GM23248 (cell line): ENCODE measurements at regions not wholly inside any gene's neighbourhood (a gene's known extent, or its start where the extent isn't known, plus 50 kb on each side); places are given as distances from the start of the nearest gene placed in this dataset. TPM values are rescaled to one million over a fixed set of nuclear protein-coding genes. Genes with fewer than 3 reads are reported as not detected.

ENCODE experiments used
- DNase-seq: peaks from one replicate; pipeline ENCODE4 v3.0.0-alpha.2; 2015
- H2AFZ ChIP-seq: fragments of 200-600 bp; sonication (generic); 2 replicates; pipeline ENCODE4 v1.6.1; 2016; ENCODE audit warnings: antibody characterized with exemption
- H3F3A ChIP-seq: fragments of 200-600 bp; sonication (generic); 2 replicates; pipeline ENCODE4 v1.6.1; 2016; ENCODE audit warnings: mild to moderate bottlenecking, antibody characterized with exemption, mixed run types; ENCODE audit not compliant: insufficient read depth
- H3K27ac ChIP-seq: fragments of 200-600 bp; sonication (generic); 2 replicates; pipeline ENCODE4 v1.5.1; 2016; ENCODE audit warnings: mild to moderate bottlenecking
- H3K27me3 ChIP-seq: fragments of 200-600 bp; sonication (generic); replicated peaks from 2 replicates; pipeline ENCODE4 v1.6.1; 2016; ENCODE audit warnings: mild to moderate bottlenecking; ENCODE audit not compliant: insufficient read depth
- H3K36me3 ChIP-seq: fragments of 200-600 bp; sonication (generic); 2 replicates; pipeline ENCODE4 v1.6.1; 2016; ENCODE audit warnings: low read depth, mild to moderate bottlenecking
- H3K4me1 ChIP-seq: fragments of 200-600 bp; sonication (generic); 2 replicates; pipeline ENCODE4 v1.6.1; 2016; ENCODE audit warnings: mild to moderate bottlenecking; ENCODE audit not compliant: insufficient read depth
- H3K4me2 ChIP-seq: fragments of 200-600 bp; sonication (generic); one replicate; pipeline ENCODE4 v1.6.1; 2016; ENCODE audit warnings: mild to moderate bottlenecking; ENCODE audit not compliant: unreplicated experiment
- H3K4me3 ChIP-seq: fragments of 200-600 bp; sonication (generic); 2 replicates; pipeline ENCODE4 v1.5.1; 2016; ENCODE audit warnings: mild to moderate bottlenecking
- H3K79me2 ChIP-seq: fragments of 200-600 bp; sonication (generic); 2 replicates; pipeline ENCODE4 v1.6.1; 2016; ENCODE audit warnings: mild to moderate bottlenecking; ENCODE audit not compliant: insufficient read depth
- H3K9ac ChIP-seq: fragments of 200-600 bp; sonication (generic); 2 replicates; pipeline ENCODE4 v1.6.1; 2016; ENCODE audit warnings: mild to moderate bottlenecking
- H3K9me2 ChIP-seq: fragments of 200-600 bp; sonication (generic); 2 replicates; pipeline ENCODE4 v1.6.1; 2016; ENCODE audit warnings: mixed run types, mild to moderate bottlenecking, moderate library complexity; ENCODE audit not compliant: insufficient read depth
- H3K9me3 ChIP-seq: fragments of 200-600 bp; sonication (generic); one replicate; pipeline ENCODE4 v1.6.1; 2017; ENCODE audit warnings: low read depth
- H4K20me1 ChIP-seq: fragments of 200-600 bp; sonication (generic); 2 replicates; pipeline ENCODE4 v1.6.0; 2016; ENCODE audit not compliant: insufficient read depth
- EZH2 ChIP-seq: fragments of 200-600 bp; sonication (generic); IDR thresholded peaks from 2 replicates; pipeline ENCODE4 v1.6.1; 2018; ENCODE audit warnings: antibody characterized with exemption, mild to moderate bottlenecking; ENCODE audit not compliant: insufficient read depth, poor library complexity, severe bottlenecking
- EZH2phosphoT487 ChIP-seq: fragments of 200-600 bp; sonication (generic); IDR thresholded peaks from 2 replicates; pipeline ENCODE4 v1.6.1; 2018; ENCODE audit warnings: antibody characterized with exemption, moderate library complexity, mild to moderate bottlenecking, low read depth; ENCODE audit not compliant: insufficient read depth
- WGBS, 2 experiments: methylation state at CpG; one replicate each; pipeline ENCODE4 v1.1.6; 2015 to 2017; ENCODE audit warnings: low lambda C conversion rate in 2 of 2, low coverage in 1 of 2; ENCODE audit errors: missing lambda C conversion rate in 2 of 2; 5-methylcytosine and 5-hydroxymethylcytosine counted together
- in situ Hi-C: fragments of 300-500 bp; cut with MboI; formaldehyde crosslinking; loops from 2 replicates; pipeline ENCODE4 v1.15.0; 2020
- small RNA-seq: library from RNA; depleted of rRNA; stranded (forward); fragments of <200 nt; gene quantifications from one replicate; pipeline ENCODE3, GENCODE V24; 2014; ENCODE audit warnings: low read depth, low replicate concordance

DNA sequence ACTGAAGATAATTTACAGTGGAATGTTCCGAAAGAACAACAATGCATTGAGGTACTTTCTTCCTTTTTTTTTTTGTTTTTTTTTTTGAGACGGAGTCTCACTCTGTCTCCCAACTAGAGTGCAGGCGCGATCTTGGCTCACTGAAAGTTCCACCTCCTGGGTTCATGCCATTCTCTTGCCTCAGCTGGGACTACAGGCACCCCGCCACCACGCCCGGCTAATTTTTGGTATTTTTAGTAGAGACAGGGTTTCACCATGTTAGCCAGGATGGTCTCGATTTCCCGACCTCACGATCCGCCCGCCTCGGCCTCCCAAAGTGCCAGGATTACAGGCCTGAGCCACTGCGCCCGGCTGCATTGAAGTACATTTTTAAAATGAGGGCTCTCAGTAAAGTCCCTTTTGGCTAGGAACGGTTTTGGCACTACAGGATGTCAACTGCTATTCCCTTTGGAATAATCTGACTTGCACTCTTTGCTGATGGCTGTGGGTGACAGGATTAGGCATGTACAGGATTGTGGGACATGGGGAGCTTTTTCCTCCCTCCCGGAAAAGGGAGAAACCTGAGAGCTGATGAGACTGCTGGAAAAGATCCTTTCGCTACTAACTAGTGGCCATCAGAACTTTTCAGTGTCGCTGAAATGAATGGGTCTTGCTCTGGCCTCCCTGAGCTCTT lies 56.9 kb upstream of the EDEM3 start:
- H3K27me3 ChIP-seq: no peaks in the 10 kb centered on the region
- in situ Hi-C loops: loop anchor here (25.0 kb wide), 2 partner anchors 351 to 876 kb away; partner anchors contain the start of genes SWT1 and TRMT1L

DNA sequence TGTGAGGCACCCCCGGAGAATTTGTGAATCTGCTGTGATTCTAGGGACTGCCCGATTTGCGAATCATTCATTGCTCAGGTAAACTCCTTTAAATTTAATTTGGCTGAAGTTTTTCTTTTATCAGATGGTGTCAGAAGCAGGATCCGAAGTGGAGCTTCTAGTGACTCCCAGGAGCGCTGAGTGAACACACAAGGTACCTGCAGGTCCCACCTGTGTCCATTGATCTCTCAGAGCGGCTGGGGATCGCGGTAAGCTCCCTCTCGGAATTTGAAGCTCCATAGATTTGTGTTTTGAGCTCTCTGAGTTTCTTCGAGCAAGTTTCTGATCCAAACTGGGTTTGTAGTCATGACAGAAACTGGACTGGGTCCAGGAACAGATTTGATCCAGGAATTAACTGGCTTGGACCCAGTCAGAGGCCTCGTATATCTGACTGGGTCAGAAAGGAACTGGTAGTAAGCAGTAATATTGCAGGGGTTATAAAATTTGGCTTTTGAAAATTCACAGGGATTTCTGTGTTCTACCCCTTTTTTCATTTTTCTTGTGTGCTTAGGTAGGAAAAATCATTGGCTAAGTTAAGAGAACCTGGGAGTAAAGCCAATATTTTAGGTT lies 56.2 kb upstream of the EDEM3 start:
- Histone ChIP-seq H3K79me2 (no peaks in the 10 kb centered on the region), H3K4me3 (no peak overlapping the region), H3K4me1 (no peaks in the 10 kb centered on the region), H3K9ac (no peak overlapping the region), H3K36me3 (no peaks in the 10 kb centered on the region), H3K9me2 (no peaks in the 10 kb centered on the region), H2AFZ (no peak overlapping the region), H4K20me1 (no peaks in the 10 kb centered on the region), H3K27me3 (no peaks in the 10 kb centered on the region), H3F3A (no peaks in the 10 kb centered on the region), H3K4me2 (no peak overlapping the region), H3K9me3 (no peaks in the 10 kb centered on the region), H3K27ac (no peak overlapping the region)
- WGBS, 2 experiments: 72% methylated on average over 11 of the region's 11 CpGs
- in situ Hi-C loops: loop anchor here (25.0 kb wide), 2 partner anchors 351 to 876 kb away; partner anchors contain the start of genes SWT1 and TRMT1L
- TF ChIP-seq EZH2phosphoT487: no peak
- no peak for TF ChIP-seq EZH2
- peak; percentile 9 for DNase-seq

More for the DNA sequence above, 56.9 kb upstream of the EDEM3 start:
- TF ChIP-seq EZH2: no peak
- no peak for TF ChIP-seq EZH2phosphoT487
- H3K27ac ChIP-seq: no peak overlapping the region
- no peaks in the 10 kb centered on the region for H3K9me2 ChIP-seq
- no peaks in the 10 kb centered on the region for H4K20me1 ChIP-seq
- H3K36me3 ChIP-seq: no peaks in the 10 kb centered on the region
- H3K9me3 ChIP-seq: no peaks in the 10 kb centered on the region
- no peak overlapping the region for H2AFZ ChIP-seq
- H3K79me2 ChIP-seq: no peaks in the 10 kb centered on the region
- no peak for DNase-seq
- H3K4me1 ChIP-seq: no peaks in the 10 kb centered on the region
- H3K4me2 ChIP-seq: no peak overlapping the region
- WGBS, 2 experiments: 95 to 98% methylated on average over 18 to 19 of the region's 19 CpGs
- no peak overlapping the region for H3K9ac ChIP-seq
- H3K4me3 ChIP-seq: no peak overlapping the region
- no peaks in the 10 kb centered on the region for H3F3A ChIP-seq

DNA sequence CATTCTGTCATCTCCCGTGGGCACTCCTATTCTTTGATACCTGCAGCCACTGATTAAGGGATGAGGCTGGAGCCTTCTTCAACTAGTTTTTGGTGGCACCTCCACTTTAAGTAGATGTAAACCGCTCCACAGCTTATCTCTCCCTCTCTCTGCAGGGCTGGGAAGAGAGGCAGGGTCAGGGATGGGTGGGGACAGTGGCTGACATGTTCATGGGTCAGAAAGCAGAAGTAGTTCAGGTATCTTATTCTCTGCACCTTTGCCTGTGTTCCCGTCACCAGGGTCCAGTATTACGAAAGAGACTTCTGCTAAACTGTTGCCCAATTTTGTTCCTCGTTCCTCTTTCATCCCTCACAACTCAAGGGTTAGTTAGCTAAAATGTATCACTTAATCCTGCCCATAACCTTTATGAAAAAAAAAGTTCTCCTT lies 51.7 kb upstream of the EDEM3 start:
- no peaks in the 10 kb centered on the region for H3K9me2 ChIP-seq
- H3F3A ChIP-seq: peaks cover 12% of the 10 kb centered on the region; the same call in 1 of the 2 replicates
- H3K4me3 ChIP-seq: no peak overlapping the region
- no peaks in the 10 kb centered on the region for H3K9me3 ChIP-seq
- H3K9ac ChIP-seq: no peak overlapping the region
- H3K36me3 ChIP-seq: no peaks in the 10 kb centered on the region
- H3K79me2 ChIP-seq: no peaks in the 10 kb centered on the region
- H3K27me3 ChIP-seq: no peaks in the 10 kb centered on the region
- H2AFZ ChIP-seq: no peak overlapping the region
- H3K27ac ChIP-seq: no peak overlapping the region
- no peak for DNase-seq
- H4K20me1 ChIP-seq: no peaks in the 10 kb centered on the region
- TF ChIP-seq EZH2phosphoT487 (no peak), EZH2 (no peak)
- H3K4me1 ChIP-seq: peaks cover 15% of the 10 kb centered on the region
- H3K4me2 ChIP-seq: no peak overlapping the region
- in situ Hi-C loops: loop anchor here (5.0 to 25.0 kb wide), 3 partner anchors 176 to 881 kb away; partner anchors contain the start of genes SWT1 and TRMT1L
- WGBS, 2 experiments: 82% methylated on average over 5 of the region's 5 CpGs

DNA sequence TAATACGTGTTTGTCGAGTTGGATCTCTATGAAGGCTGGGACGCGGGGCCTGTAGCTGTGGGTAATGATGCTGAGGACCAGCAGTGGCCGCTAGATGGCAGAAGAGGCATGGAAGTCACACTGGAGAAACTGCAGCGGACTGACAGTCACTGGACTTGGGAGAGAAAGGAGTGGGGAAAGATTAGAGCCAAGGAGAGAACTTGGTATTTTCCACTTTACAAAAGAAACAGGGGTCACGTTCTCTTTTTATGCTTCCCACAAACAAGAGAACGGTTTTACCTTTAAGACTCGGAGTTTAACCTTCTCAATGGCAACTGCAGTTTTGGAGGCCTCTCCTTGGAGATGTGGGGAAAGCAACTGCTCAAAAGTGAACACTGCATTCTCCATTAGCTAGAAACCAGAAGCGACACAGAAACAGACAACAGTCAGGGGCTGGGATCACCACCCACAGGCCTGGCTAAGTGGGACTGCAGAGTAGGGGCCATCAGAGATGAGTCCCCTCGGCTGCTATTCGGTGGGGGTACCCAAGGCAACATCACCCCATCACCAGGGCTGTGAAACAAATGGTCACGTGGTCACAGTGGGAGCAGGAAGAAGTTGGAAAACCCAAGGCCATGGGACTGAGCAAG lies 51.1 kb upstream of the EDEM3 start:
- 31 to 33% methylated on average over 13 of the region's 13 CpGs for WGBS, 2 experiments
- in situ Hi-C loops: loop anchor here (5.0 to 25.0 kb wide), 3 partner anchors 177 to 882 kb away; partner anchors contain the start of genes SWT1 and TRMT1L

More for the DNA sequence above, 51.1 kb upstream of the EDEM3 start:
- Histone ChIP-seq H3K4me3 (no peak overlapping the region), H3K36me3 (no peaks in the 10 kb centered on the region), H3K4me2 (no peak overlapping the region), H3K9me2 (no peaks in the 10 kb centered on the region), H3K9ac (no peak overlapping the region), H3K4me1 (peaks cover 16% of the 10 kb centered on the region), H3K79me2 (no peaks in the 10 kb centered on the region), H2AFZ (no peak overlapping the region; the same call in 1 of the 2 replicates), H3K9me3 (no peaks in the 10 kb centered on the region), H3K27me3 (no peaks in the 10 kb centered on the region), H3F3A (peaks cover 12% of the 10 kb centered on the region; the same call in 1 of the 2 replicates), H3K27ac (no peak overlapping the region), H4K20me1 (no peaks in the 10 kb centered on the region)
- DNase-seq: peak; percentile 89
- TF ChIP-seq EZH2phosphoT487: no peak
- TF ChIP-seq EZH2: no peak

Small RNA genes in the stretch of these regions (small RNA-seq; reads per million reads assigned to genes)
- gene RNU7-13P: not detected
